Central memory CD4-positive, alpha-beta T cell (primary cell): ENCODE measurements at regions not wholly inside any gene's neighbourhood (a gene's known extent, or its start where the extent isn't known, plus 50 kb on each side); places are given as distances from the start of the nearest gene placed in this dataset.

Experiments used
- DNase-seq: peaks from one replicate; pipeline ENCODE4 v3.0.0; 2022

- DNase-seq: no peak
Measured at GRCh38 chr2:40814616-40815015, 362.7 kb upstream of the SLC8A1 start.

GRCh38 chr2:40820319-40820718, 368.4 kb upstream of the SLC8A1 start:
- no peak for DNase-seq

GRCh38 chr2:40823478-40823877, 371.6 kb upstream of the SLC8A1 start:
- DNase-seq: no peak

- DNase-seq: no peak
Measured at GRCh38 chr2:40824278-40824677, 372.4 kb upstream of the SLC8A1 start.

GRCh38 chr2:40827392-40827791, 375.5 kb upstream of the SLC8A1 start:
- no peak for DNase-seq

GRCh38 chr2:40831321-40831873, 379.5 kb upstream of the SLC8A1 start:
- DNase-seq: no peak

- no peak for DNase-seq
Measured at GRCh38 chr2:40841856-40842255, 390.0 kb upstream of the SLC8A1 start.

- DNase-seq: no peak
Measured at GRCh38 chr2:40844353-40845277, 392.7 kb upstream of the SLC8A1 start.

GRCh38 chr2:40851661-40852060, 399.8 kb upstream of the SLC8A1 start:
- DNase-seq: no peak

- DNase-seq: no peak
Measured at GRCh38 chr2:40859617-40860016, 407.7 kb upstream of the SLC8A1 start.

GRCh38 chr2:40867829-40868228, 415.9 kb upstream of the SLC8A1 start:
- no peak for DNase-seq

GRCh38 chr2:40872580-40872979, 420.7 kb upstream of the SLC8A1 start:
- no peak for DNase-seq

- no peak for DNase-seq
Measured at GRCh38 chr2:40874380-40874779, 422.5 kb upstream of the SLC8A1 start.

- no peak for DNase-seq
Measured at GRCh38 chr2:40877734-40878288, 425.9 kb upstream of the SLC8A1 start.

GRCh38 chr2:40879305-40879704, 427.4 kb upstream of the SLC8A1 start:
- DNase-seq: no peak

- DNase-seq: no peak
Measured at GRCh38 chr2:40886100-40886499, 434.2 kb upstream of the SLC8A1 start.

- DNase-seq: no peak
Measured at GRCh38 chr2:40886655-40887054, 434.8 kb upstream of the SLC8A1 start.

GRCh38 chr2:40896358-40896757, 444.5 kb upstream of the SLC8A1 start:
- DNase-seq: no peak

- no peak for DNase-seq
Measured at GRCh38 chr2:40914666-40915065, 462.8 kb upstream of the SLC8A1 start.

GRCh38 chr2:40915651-40916050, 463.8 kb upstream of the SLC8A1 start:
- DNase-seq: no peak

GRCh38 chr2:40935349-40935748, 483.5 kb upstream of the SLC8A1 start:
- no peak for DNase-seq

GRCh38 chr2:40937284-40937683, 485.4 kb upstream of the SLC8A1 start:
- DNase-seq: no peak

GRCh38 chr2:40953341-40953740, 501.5 kb upstream of the SLC8A1 start:
- no peak for DNase-seq

- DNase-seq: no peak
Measured at GRCh38 chr2:40955042-40955441, 503.2 kb upstream of the SLC8A1 start.
